Mesodermal cell (in vitro differentiated cells): ENCODE measurements at regions not wholly inside any gene's neighbourhood (a gene's known extent, or its start where the extent isn't known, plus 50 kb on each side); places are given as distances from the start of the nearest gene placed in this dataset.
A peak's percentile ranks its signal among the peaks of the same experiment; 100 is the strongest.

Experiments used
- H3K27ac ChIP-seq: 2 replicates; pipeline ENCODE4 v1.7.0; 2013; ENCODE audit warnings: mild to moderate bottlenecking, low read depth, low read length, moderate library complexity; ENCODE audit not compliant: severe bottlenecking
- H3K36me3 ChIP-seq: 2 replicates; pipeline ENCODE4 v1.7.1; 2013; ENCODE audit warnings: mild to moderate bottlenecking, low read length, moderate library complexity; ENCODE audit not compliant: control insufficient read depth, insufficient read depth
- H3K4me1 ChIP-seq: one replicate; pipeline ENCODE4 v1.7.1; 2013; ENCODE audit warnings: mild to moderate bottlenecking, low read length; ENCODE audit not compliant: insufficient read depth, control insufficient read depth, poor library complexity, severe bottlenecking
- H3K4me3 ChIP-seq: 2 replicates; pipeline ENCODE4 v1.7.0; 2013; ENCODE audit warnings: low read length, control low read depth, mild to moderate bottlenecking; ENCODE audit not compliant: insufficient read depth, poor library complexity, severe bottlenecking; ENCODE audit errors: extremely low read depth
- H3K9me3 ChIP-seq: 2 replicates; pipeline ENCODE4 v1.7.1; 2013; ENCODE audit warnings: mild to moderate bottlenecking, low read length, moderate library complexity; ENCODE audit not compliant: control insufficient read depth
- WGBS, 2 experiments: methylation state at CpG; one replicate each; pipeline ENCODE4 v1.1.5; 2013; ENCODE audit warnings: missing lambda C conversion rate in 2 of 2; ENCODE audit not compliant: insufficient coverage in 2 of 2; 5-methylcytosine and 5-hydroxymethylcytosine counted together

DNA sequence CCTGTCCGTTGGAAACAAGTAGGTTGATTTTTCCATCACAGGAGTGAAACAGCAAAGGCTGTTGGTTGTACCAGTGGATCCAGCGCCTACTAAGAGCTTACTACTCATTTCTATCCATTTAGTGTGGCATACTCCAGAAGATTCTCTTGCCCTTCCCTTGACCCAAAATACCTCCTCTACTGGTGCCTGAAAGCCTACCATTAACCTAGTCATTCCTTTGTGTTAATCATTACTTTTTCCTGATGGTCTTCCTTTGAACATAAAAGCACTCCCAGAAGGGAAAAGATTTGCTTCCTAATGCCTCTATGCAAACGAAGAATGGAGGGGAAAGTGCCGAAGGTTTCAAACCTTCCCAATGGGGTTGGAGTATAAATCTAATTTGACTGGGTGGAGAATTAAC is 123.3 kb downstream of the QRSL1 start:
- no peak overlapping the region for H3K4me3 ChIP-seq
- no peak overlapping the region for H3K27ac ChIP-seq
- WGBS, 2 experiments, result 95 to 100% methylated on average over 1 to 2 of the region's 4 CpGs
- peaks cover 9% of the 10 kb centered on the region for H3K4me1 ChIP-seq
- H3K36me3 ChIP-seq, result no peaks in the 10 kb centered on the region
- no peaks in the 10 kb centered on the region for H3K9me3 ChIP-seq

DNA sequence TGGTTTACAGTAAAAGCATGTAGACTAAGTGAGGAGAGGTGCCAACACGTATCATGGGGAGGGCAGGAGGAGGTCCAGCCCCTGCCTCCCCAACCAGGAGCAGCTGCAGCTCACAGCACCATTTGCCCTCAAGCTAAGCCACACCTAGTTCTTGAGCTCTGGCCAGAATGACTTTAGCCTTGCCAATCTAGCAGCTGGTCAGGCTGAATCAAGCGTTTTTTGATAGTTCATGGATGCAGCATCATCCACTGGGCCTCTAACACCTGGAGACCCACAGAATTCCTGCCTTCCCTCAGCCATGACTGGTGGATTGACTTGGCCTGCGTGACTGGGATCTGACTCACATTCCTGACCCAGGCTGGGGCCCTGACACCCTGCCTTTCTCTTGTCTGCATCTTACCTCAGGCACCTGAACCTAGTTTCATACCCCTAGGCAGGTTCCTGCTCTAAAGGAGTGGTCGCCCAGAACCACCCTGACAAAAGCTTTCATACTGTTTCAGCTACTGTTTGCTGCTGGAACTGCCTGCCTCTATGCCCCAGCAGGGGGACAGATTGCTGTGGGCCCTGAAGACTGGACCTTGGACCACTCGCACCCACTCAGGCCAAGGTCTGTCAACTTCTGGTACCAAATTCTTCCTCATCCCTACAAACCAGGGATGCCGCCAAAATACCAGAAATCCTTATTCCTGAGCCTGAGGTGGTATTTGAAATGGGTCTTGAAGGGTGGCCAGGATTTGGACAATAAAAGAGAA is 122.3 kb downstream of the QRSL1 start:
- 88 to 89% methylated on average over 3 to 4 of the region's 6 CpGs for WGBS, 2 experiments

DNA sequence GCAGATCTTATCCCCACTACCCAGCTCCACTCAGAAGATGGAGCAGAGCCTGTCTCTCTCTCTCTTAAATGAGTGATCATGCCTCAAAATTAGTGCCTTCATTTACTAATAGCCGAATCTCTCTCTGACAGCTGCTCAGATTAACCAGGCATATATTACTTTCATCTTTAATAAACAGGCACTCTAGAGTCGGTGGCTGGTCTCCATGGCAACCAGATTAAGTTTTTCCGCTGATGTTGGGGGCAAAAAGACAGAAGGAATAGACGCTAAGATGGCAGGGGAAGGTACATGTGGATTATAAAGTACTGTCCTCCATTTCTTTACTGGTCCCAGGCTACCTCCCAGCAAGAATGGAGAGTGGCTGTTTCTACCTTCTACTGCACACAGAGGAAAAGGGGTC is 121.6 kb downstream of the QRSL1 start:
- no peaks in the 10 kb centered on the region for H3K36me3 ChIP-seq
- peaks cover 13% of the 10 kb centered on the region for H3K4me1 ChIP-seq
- 93 to 98% methylated on average over 2 to 4 of the region's 4 CpGs for WGBS, 2 experiments
- H3K4me3 ChIP-seq, result no peak overlapping the region
- H3K27ac ChIP-seq, result no peak overlapping the region
- no peaks in the 10 kb centered on the region for H3K9me3 ChIP-seq

More for the DNA sequence above, 122.3 kb downstream of the QRSL1 start:
- H3K27ac ChIP-seq, result no peak overlapping the region
- no peaks in the 10 kb centered on the region for H3K36me3 ChIP-seq
- H3K9me3 ChIP-seq, result no peaks in the 10 kb centered on the region
- H3K4me1 ChIP-seq, result peaks cover 9% of the 10 kb centered on the region
- no peak overlapping the region for H3K4me3 ChIP-seq

- Histone ChIP-seq H3K4me1 (peaks cover 13% of the 10 kb centered on the region), H3K27ac (no peak overlapping the region), H3K36me3 (no peaks in the 10 kb centered on the region), H3K9me3 (no peaks in the 10 kb centered on the region), H3K4me3 (no peak overlapping the region)
- 78 to 100% methylated on average over 2 of the region's 9 CpGs for WGBS, 2 experiments
Measured at GRCh38 chr6:106750142-106750918, 121.0 kb downstream of the QRSL1 start.

- no peak overlapping the region for H3K27ac ChIP-seq
- no peaks in the 10 kb centered on the region for H3K36me3 ChIP-seq
- WGBS, 2 experiments, result 76 to 82% methylated on average over 3 of the region's 4 CpGs
- no peak overlapping the region for H3K4me3 ChIP-seq
- peaks cover 13% of the 10 kb centered on the region for H3K4me1 ChIP-seq
- H3K9me3 ChIP-seq, result no peaks in the 10 kb centered on the region
Measured at GRCh38 chr6:106749609-106750008, 120.2 kb downstream of the QRSL1 start.

- WGBS, 2 experiments, result 29 to 39% methylated on average over 3 of the region's 3 CpGs
- H3K4me1 ChIP-seq, result peaks cover 13% of the 10 kb centered on the region
- H3K27ac ChIP-seq, result no peak overlapping the region
- H3K4me3 ChIP-seq, result no peak overlapping the region
- H3K9me3 ChIP-seq, result peaks cover 4% of the 10 kb centered on the region
- no peaks in the 10 kb centered on the region for H3K36me3 ChIP-seq
Measured at GRCh38 chr6:106748547-106749207, 119.3 kb downstream of the QRSL1 start.

DNA sequence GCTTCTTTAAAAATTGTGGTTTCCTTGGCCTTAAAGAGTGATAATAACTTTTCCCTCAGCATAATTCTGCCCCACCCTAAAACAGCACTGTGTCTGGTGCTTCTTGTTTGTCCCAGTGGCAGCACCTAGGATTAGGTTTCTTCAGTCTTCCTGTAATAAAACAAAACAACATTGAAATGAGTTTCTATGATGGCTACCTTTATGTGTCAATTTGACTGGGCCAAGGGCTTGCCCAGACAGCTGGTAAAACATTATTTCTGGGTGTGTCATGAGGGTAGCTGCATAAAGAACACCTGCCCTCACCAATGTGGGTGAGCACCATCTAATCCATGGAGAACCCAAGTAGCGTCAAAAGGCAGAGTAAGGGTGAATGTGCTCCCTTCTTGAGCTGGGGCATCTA is 117.8 kb downstream of the QRSL1 start:
- 100% methylated on average over 1 of the region's 1 CpG; no CpG with 5 or more reads in 1 of the 2 experiments for WGBS, 2 experiments
- peak overlapping the region; percentile 25 for H3K27ac ChIP-seq
- no peak overlapping the region for H3K4me3 ChIP-seq
- H3K36me3 ChIP-seq, result no peaks in the 10 kb centered on the region
- peaks cover 13% of the 10 kb centered on the region for H3K4me1 ChIP-seq
- peaks cover 12% of the 10 kb centered on the region for H3K9me3 ChIP-seq

DNA sequence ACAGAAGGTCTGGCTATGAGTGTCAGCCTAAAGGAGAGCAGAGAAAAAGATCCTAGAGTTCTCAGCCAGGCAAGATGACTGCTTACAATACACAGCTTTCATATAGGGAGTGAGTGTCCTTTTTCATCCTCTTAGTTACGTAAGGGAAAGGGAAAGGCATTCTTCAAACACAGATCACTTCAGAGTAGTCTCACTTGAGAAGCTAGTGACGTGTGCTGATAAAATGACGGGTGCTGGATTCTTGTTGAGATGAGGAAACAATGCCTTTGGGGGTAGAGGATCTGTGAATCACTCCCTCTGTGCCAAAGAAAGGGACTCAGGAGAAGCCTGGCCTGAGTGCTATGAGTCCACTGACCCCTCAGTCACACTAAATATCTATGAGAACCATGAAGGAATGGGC is 117.3 kb downstream of the QRSL1 start:
- no peak overlapping the region for H3K4me3 ChIP-seq
- H3K4me1 ChIP-seq, result peaks cover 13% of the 10 kb centered on the region
- no peaks in the 10 kb centered on the region for H3K36me3 ChIP-seq
- H3K27ac ChIP-seq, result peak overlapping the region; percentile 25
- peaks cover 12% of the 10 kb centered on the region for H3K9me3 ChIP-seq
- WGBS, 2 experiments, result 27% methylated on average over 2 of the region's 3 CpGs; no CpG with 5 or more reads in 1 of the 2 experiments

DNA sequence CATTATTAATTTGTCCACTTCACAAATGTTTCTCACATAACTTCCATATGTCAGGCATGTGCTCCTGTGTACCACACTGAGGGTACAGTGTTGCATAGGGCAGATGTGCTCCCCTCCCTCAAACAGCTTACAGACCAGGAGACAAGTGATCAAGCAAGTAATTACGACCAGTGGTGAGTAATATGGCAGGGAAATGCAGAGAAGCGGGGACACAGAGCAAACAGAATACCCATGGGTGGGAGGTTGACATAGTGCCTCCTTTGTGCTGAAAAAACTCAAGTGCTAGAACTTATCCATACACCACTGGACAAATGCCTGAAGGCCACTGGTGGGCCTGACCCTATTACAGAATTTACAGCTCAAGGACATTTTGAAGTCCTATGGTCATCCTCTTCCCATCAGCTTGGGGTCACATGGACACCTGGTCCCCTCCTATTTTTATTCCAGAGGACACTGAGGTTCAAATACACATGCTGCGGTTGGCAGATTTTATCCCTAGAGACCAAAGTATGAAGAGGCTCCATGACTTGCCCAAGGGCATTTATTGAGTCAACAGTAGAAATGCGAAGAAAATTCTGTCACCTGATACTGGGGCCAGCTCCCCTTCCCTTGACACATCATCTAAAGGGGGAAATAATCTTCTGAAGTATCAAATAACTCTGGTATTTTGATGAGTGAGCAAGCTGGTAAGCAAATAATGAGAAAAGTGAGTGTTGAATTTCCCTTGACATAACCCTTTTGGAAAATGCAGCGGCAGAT is 116.6 kb downstream of the QRSL1 start:
- H3K27ac ChIP-seq, result peak overlapping the region; percentile 12
- H3K36me3 ChIP-seq, result no peaks in the 10 kb centered on the region
- H3K4me3 ChIP-seq, result no peak overlapping the region
- H3K9me3 ChIP-seq, result peaks cover 12% of the 10 kb centered on the region
- peaks cover 13% of the 10 kb centered on the region for H3K4me1 ChIP-seq
- WGBS, 2 experiments, result 67 to 93% methylated on average over 1 to 4 of the region's 5 CpGs

GRCh38 chr6:106745197-106745770 is 115.9 kb downstream of the QRSL1 start:
- H3K4me3 ChIP-seq, result no peak overlapping the region
- H3K9me3 ChIP-seq, result peaks cover 12% of the 10 kb centered on the region
- 88 to 92% methylated on average over 2 to 3 of the region's 3 CpGs for WGBS, 2 experiments
- H3K4me1 ChIP-seq, result peaks cover 13% of the 10 kb centered on the region
- H3K27ac ChIP-seq, result no peak overlapping the region
- no peaks in the 10 kb centered on the region for H3K36me3 ChIP-seq
